HG03460 (cell line): ENCODE measurements at regions not wholly inside any gene's neighbourhood (a gene's known extent, or its start where the extent isn't known, plus 50 kb on each side); places are given as distances from the start of the nearest gene placed in this dataset.
"Not testable (repeated sequence)": the region's sequence is repeated elsewhere in the genome, so short reads cannot be mapped to it uniquely, and the experiment has no call there.

Experiments
- ATAC-seq: cut with Tn5 transposase; IDR thresholded peaks from one replicate; pipeline ENCODE4 v1.9.1; 2021; ENCODE audit not compliant: unreplicated experiment

- no peak for ATAC-seq
Measured at GRCh38 chr7:93048136-93048930, 69.4 kb downstream of the SAMD9 start.

- ATAC-seq = peak; percentile 56
Measured at GRCh38 chr7:93047514-93048099, 70.2 kb downstream of the SAMD9 start.

DNA sequence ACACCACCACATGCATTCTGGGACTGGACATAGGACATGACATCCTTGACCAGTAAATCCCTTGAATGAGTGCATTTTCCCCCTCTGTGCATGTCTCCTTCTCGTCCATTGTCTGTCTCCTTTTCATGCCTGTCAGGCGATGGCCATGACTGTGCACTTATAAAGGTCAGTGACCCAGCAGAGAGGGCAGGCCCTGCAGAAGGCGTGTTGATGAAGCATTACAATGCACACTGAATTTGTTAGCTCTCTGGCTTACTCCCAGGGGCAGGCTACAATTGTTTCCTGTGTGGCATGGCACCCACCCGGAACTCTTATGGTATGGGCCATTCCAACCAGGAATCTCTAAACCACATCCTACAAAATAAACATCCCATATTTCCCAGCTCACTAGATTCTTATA, 71.1 kb downstream of the SAMD9 start:
- ATAC-seq = no peak

DNA sequence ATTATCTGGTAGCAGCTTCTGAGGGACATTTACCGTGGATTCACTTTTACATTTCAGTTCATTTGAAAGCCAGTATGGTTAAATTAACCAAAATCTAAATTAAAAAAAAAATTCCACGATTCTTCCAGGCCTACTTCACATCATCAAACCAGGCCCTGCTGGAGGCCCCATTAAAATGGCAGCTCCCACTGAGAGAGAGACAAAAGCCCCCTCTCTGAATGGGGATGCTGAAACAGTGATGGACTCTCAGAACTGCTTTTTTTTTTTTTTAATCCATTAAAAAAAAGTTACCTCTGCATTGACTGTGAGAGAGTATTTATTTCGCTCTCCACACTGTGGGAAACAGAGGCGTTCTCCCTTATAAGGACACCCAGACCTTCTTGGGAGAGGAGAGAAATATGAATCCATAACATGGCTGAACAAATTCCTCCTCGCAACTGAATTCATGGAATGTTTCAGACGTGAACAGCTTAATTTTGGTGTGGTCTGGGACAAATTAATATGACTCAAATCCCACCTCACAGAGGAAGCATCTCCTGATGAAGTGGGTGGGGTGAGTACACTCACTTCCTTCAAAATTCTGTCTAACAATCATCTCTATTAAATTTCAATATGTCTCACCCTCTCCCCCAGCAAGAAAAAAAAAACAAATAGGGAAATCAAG, 73.5 kb downstream of the SAMD9 start:
- ATAC-seq = no peak

GRCh38 chr7:93043385-93043985, 74.3 kb downstream of the SAMD9 start:
- ATAC-seq = no peak

DNA sequence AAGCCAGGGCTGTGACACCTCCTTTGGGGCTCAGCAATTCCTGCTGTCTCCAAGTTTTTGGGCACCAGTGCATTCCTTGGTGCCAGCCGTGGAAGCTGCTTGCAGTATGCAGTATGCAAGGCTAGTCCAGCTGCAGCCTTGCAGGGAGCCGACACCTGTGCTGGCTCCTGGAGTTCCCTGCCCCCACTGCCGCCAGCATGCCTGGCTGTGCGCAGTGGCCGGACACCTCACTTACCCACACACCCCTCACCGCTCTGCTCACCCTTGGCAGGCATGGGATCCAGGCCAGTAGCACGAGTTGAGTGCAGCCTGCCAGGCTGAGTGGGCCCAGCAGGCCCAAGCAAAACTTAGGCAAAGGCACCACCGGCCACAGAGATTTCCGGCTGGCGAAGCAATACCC, 77.4 kb downstream of the SAMD9 start:
- ATAC-seq = no peak

GRCh38 chr7:93039786-93040185, 78.0 kb downstream of the SAMD9 start:
- no peak for ATAC-seq

GRCh38 chr7:93039282-93039681, 78.5 kb downstream of the SAMD9 start:
- no peak for ATAC-seq

GRCh38 chr7:93036807-93037206, 81.0 kb downstream of the SAMD9 start:
- ATAC-seq = peak; percentile 95

DNA sequence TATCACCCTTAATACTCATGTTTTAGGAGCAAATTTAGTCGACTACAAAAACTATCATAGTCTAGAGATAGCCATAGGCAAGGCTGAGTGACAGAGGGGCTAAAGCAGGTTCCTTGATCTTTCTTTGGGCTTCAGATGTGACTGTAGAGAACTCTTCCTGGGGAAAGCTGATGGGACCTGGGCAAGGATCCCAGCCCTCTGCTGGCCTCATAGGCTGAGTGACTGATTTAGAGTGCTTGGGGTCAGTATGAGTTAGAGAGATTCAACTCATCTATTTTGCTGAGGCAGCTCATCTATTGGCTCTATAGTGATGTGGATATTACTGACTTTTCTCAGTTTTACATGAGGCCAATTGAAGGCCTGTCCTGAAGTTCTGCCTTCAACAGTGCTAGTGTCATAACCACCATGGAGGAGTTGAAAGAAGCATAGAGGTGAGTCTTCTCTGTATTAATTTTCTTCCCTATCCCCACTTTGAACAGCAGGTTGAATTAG, 81.6 kb downstream of the SAMD9 start:
- ATAC-seq = no peak

DNA sequence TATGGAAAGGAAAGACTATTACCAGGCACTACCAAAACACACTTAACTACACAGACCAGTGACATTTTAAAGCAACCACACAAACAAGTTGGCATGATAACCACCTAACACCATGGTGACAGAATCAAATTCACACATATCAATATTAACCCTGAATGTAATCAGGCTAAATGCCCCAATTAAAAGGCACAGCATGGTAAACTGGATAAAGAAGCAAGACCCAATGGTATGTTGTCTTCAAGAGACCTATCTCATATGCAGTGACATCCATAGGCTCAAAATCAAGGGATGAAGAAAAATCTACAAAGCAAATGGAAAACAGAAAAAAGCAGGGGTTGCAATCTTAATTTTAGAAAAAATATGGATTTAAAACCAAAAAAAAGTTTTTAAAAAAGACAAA, 86.0 kb downstream of the SAMD9 start:
- ATAC-seq = no peak

DNA sequence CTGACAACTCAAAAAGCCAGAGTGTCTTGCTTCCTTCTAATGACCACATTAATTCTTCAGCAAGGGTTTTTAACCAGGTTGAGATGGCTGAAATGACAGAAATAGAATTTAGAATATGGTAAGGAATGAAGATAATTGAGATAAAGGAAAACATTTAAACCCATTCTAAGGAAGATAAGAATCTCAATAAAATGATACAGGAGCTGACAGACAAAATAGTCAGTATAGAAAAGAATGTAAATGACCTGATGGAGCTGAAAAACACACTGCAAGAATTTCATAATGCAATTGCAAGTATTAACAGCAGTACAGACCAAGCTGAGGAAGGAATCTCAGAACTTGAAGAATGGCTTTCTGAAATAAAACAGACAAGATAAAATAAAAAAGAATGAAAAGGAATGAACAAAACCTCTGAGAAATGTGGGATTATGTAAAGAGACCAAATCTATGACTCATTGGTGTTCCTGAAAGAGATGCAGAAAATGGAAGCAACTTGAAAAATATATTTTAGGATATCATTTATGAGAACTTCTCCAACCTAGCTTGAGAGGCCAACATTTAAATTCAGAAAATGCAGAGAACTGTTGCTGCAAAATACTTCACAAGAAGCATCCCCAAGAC, 87.1 kb downstream of the SAMD9 start:
- ATAC-seq = no peak

DNA sequence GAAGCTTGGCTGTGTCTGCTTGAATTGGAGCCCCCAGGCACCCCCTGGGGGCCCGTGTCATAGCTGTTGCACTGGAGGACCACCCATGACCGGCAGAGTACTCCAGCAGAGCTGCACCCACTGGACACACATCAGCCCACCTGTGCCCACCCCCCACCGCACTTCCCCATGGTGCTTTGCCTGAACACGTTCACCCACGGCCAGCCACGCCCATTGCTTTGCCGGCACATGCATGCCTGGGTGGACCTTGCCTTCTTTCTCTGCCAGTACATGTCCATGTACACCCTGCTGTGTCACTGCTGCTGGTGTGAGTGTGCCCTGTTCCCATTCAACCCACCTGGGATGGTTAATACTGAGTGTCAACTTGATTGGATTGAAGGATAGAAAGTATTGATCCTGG, 88.7 kb downstream of the SAMD9 start:
- ATAC-seq = no peak

- no peak for ATAC-seq
Measured at GRCh38 chr7:93028610-93029009, 89.2 kb downstream of the SAMD9 start.

DNA sequence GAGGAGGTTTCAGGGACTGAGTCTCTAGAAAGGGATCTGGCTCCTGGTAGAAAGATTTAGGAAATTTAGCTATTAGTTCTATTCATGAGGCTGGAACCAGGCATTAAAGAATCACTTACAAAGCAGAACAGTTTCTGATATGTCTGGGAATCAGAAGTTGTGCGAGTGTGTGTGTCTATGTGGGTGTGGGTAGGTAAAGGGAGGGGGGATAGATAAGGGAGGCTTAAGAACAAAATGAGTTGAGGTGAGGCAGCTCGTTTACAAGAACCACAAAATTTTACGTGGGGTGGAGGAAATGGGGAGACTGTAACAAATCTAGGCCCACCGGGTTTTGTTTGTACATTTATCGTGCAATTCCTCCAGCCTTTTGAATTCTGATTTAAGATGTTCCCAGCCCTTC, 90.7 kb downstream of the SAMD9 start:
- no peak for ATAC-seq

DNA sequence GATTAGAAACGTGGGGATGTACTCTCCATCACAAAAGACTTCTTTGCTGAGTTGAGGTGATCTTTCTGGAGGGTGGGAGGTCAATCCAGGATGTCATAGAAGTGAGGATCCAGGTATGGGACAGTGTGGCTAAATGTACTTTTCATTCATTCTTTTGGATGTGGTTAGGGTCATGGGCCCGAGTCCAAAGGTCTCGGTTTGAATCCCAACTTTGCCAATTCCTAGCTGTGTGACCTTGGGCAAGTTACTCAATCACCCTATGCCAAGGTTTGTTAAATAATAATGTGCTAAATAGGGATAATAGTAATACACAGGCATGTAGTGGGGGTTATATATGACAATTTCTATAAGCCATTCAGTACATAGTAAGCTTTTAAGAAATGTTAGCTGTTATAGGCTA, 91.4 kb downstream of the SAMD9 start:
- ATAC-seq = no peak

- ATAC-seq = no peak
Measured at GRCh38 chr7:93025389-93025788, 92.4 kb downstream of the SAMD9 start.

- not testable (repeated sequence) for ATAC-seq
Measured at GRCh38 chr7:93022931-93023478, 94.8 kb downstream of the SAMD9 start.

DNA sequence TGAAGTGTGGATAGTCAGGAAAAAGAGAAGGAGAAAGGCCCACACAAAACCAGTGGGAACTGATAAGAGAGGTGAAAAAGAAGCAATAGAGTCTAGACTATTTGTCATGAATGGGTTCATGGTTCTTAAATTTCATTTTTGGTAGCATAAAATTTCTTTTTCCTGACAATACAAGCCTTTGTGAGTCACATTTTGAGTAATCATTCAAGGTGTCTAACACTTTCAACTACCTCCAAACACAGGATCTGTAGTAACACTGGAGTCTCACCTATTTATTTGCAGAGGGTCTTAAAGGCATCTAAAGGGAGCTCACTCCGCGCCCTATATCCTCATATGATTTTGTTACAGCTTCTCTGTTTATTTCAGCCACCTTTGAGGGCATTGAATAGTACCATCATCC, 96.0 kb downstream of the SAMD9 start:
- no peak for ATAC-seq

DNA sequence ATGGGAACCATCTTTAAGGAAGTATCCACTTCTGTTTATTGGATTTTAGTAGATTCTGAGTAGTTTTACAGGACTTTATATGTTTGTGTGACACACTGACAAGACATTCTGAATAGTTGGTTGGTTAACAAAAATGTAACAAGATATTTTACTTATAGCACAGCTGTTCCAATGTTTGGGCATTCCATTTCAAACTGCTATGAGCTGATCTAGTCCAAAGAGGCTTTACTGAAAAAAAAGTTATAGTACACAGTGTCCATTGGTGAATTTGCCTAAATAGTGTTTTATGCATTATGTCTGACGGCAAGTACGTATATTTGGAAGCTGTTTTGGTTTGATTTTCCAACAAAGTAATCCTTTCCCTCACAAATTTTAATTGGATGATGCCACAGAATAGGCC, 99.1 kb downstream of the SAMD9 start:
- no peak for ATAC-seq
